SW 1271 (cell line): ENCODE measurements at regions not wholly inside any gene's neighbourhood (a gene's known extent, or its start where the extent isn't known, plus 50 kb on each side); places are given as distances from the start of the nearest gene placed in this dataset.
"Not testable (repeated sequence)": the region's sequence is repeated elsewhere in the genome, so short reads cannot be mapped to it uniquely, and the experiment has no call there.

ENCODE experiments used
- DNase-seq, 2 experiments: peaks; one replicate each; lab custom pipeline; 2025; lab: John Stamatoyannopoulos, UW

GRCh38 chr4:82077471-82077995 lies 296.3 kb downstream of the HNRNPD start:
- not testable (repeated sequence) for DNase-seq

GRCh38 chr4:82076809-82077208 lies 297.0 kb downstream of the HNRNPD start:
- no peak for DNase-seq

- no peak for DNase-seq
These were observed 297.4 kb downstream of the HNRNPD start for GRCh38 chr4:82076359-82076758.

DNA sequence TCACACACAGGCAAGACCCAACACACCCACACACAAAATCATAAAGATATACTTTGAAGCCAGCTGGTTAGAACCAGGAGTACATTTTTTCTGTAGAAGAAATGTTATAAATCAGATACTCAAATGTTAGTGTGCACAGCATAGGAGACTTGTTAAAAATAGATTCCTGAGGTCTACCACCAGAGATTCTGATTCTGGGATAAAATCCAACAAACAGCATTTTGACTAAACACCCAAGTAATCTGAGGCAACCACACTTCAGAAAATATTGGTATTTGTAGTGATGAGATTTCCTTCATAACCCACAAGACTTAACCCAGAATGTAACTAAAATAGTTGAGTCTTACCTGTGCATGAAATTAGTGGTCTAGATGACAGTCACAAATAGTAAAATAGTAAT lies 301.8 kb downstream of the HNRNPD start:
- no peak for DNase-seq

DNA sequence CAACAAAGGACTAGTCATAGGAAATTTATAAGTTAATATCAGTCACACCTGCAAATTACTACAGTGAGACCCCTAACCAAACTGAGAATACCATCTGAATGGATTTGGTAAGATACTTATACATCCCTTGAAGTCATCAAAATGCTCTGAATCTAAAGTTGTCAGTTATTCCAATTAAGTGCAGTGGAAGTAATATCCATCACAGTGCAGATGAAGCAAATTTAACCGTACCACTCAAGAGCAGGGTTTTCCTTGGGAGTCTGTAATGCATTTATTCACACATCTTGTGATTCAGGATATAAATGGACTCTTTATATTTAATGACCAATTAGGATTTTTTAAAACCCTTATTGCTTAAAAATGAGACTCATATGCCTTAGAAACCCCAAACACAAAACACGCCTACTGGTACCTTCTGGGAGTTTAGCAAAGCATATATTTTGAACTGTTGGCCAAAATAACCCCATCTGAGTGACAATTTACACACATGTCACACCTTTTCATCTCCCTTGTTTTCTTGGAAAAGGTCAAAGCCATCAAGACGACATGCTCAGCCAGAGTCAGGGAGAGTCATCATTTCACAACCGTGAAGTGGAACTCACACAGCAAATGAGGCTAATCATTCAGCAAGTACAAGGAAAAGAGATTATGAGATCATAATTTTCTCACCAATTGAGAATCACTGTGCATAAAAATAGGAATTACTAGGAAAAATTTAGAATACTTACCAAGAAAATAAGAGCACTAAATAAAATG lies 303.7 kb downstream of the HNRNPD start:
- no peak for DNase-seq

- DNase-seq: no peak
These were observed 310.8 kb downstream of the HNRNPD start for GRCh38 chr4:82063017-82063416.

DNA sequence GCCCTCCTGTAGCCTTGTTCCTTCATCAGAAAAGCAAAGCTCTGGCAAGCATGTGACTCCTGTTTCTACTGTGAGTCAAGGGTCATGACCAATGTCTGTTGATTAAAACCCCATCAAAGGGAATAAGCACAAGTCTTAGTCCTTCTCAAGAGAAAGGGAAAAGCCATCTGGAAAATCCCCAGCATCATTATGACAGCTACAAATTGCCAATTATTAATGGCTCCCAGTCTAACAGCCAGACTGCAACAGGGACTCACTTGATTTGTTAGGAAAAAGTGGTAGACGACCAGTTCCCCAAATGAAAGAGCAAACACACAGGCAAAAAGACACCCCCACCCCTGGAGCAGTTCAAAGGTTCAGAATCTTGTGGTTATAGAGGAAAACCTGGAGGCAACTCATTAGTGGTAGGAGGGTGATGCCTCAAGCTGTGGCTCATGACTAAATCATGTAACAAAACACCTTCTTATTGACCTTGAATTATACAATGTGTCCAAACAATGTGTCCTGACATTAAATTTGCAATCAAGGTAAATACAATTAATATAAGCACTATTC lies 315.7 kb downstream of the HNRNPD start:
- DNase-seq: no peak

DNA sequence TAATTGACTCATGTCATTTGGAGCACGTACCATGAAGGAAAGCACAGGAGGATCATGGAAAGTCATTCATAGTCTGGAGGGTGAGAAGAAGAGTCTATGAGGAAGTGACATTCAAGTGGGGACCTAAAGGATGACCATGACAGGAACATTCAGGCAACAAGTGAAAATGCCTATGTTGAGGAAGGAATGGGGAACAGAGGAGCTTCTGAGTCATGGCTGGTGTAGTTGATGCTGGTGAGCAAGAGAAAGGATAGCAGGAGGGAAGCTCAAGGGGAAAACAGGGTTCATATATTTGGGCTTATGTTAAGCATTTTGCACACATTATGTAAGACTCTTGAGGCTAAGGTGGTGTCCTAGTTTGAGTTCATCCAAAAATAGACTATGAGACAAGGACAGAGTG lies 318.6 kb downstream of the HNRNPD start:
- no peak for DNase-seq

GRCh38 chr4:82053396-82053795 lies 320.4 kb downstream of the HNRNPD start:
- DNase-seq: no peak

GRCh38 chr4:82050796-82051195 lies 323.0 kb downstream of the HNRNPD start:
- DNase-seq: no peak

- DNase-seq: no peak
These were observed 324.5 kb downstream of the HNRNPD start for GRCh38 chr4:82049294-82049693.

DNA sequence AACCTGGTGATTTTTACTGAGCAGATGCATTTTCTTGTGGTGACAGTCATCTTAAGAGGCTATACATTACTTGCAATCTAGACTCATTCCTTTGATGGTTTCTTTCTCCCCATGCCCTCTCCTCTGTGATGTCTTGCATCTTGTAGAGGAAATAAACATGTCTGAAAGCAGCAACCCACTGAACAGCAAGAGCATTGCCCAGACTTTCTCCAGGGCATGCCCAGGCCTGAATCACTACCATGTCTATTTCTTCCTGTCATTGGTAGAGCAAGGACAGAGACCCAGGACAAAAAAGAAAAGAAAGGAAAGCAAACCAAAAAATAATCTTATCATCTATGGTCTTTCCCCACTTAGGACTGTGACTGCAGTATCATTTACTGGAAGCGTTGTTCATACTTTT lies 326.1 kb downstream of the HNRNPD start:
- no peak for DNase-seq

- no peak for DNase-seq
These were observed 327.0 kb downstream of the HNRNPD start for GRCh38 chr4:82046796-82047195.

- DNase-seq: no peak
These were observed 328.5 kb downstream of the HNRNPD start for GRCh38 chr4:82045267-82045666.

DNA sequence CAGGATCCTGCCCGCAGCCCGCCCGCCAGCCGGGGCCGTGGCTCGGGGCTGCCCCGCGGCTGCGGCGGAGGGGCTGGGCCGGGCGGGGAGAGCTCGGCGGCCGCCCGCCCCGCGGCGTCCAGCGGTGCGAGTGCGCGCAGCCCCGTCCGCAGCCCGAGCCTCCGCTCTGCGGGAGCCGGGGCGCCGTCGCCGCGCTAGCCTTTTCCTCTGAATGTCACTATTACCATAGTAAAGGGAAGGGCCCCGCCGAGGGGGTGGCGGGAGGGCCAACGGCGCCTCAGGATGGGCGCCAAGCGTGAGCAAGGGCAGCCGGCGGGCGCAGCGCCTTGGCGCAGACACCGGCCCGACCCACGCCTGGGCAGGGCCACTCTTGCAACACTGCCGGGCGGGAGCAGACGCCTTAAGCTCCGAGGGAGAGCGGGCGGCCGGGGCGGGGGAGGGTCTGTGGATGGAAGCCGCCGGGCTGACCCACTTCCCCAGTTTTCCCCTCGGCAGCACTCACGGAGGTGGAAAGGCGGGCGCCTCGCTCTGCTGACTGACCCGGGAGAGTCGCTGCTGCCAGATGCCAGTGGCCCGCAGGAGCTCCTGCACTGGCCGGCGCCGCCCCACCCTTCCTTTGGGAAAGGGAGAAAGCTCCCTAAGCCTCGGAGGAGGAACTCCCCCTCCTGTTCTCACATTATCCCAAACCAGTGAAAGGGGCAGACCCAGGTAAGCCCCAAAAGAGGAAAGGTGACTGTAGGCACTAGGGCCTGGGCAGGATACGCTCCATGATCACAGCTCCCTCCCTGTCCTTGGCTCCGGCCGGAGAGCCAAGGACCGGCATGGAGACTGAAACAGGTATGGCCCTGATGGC lies 329.4 kb downstream of the HNRNPD start:
- no peak for DNase-seq

GRCh38 chr4:82043809-82044137 lies 330.0 kb downstream of the HNRNPD start:
- DNase-seq: no peak

- no peak for DNase-seq
These were observed 330.5 kb downstream of the HNRNPD start for GRCh38 chr4:82043081-82043808.

DNA sequence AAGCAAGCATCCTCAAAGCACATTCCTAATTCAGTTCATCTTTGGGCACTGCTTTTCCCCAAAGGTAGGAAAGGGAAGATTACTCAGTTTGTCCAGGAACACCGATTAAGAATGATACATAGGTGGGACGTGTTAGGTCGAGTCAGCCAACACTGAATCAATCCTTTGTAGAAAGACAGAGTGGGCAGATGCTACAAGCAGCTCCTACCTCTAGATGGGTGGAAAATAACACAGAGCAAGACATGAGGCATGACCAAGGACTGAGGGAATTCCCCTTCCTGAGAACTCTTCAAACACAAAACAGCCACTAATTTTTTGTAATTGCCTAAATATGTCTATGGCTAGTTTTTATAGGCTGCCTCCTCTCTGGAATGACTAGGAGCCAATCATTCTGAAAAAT lies 331.7 kb downstream of the HNRNPD start:
- no peak for DNase-seq

DNA sequence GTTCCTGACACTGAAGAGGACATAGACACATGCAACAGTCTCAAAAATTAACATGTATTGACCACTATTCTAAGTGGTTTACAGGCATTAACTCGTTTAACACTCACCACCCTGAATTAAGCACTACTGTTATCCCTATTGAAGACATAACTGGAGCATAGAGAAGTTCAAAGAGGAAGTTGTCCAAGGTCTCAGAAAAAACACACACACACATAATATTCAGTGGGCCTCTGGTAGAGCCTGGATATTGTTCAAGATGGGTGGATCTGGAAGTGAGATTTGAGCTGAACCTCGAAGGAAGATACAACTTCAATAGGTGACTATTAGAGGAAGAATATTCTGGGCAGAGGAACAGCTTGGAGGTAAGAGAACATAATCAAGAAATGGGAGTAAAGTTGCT lies 334.9 kb downstream of the HNRNPD start:
- DNase-seq: no peak

- no peak for DNase-seq
These were observed 337.6 kb downstream of the HNRNPD start for GRCh38 chr4:82036181-82036580.

GRCh38 chr4:82034878-82035277 lies 338.9 kb downstream of the HNRNPD start:
- DNase-seq: no peak

DNA sequence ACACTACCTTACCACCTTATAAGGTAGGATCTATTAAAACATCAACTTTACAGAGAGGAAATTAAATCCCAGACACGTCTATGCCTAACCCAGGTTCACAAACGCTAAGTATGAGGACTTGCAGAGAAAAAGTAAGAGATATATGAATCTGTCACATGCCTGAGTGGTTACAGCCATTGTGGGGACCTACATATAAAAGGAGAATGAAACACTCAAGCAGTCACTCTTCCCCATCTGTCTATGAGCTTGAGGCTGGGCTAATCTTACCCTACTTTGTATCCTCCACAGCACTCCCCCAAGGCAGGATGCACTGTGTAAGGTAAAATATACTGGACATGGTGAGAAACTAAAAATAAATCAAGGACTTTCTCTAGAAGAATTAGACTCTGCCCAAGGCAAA lies 339.9 kb downstream of the HNRNPD start:
- DNase-seq: no peak
